Limb (tissue), 2 donors: ENCODE measurements at regions not wholly inside any gene's neighbourhood (a gene's known extent, or its start where the extent isn't known, plus 50 kb on each side); places are given as distances from the start of the nearest gene placed in this dataset.

ENCODE experiments used
- DNase-seq, 2 donors: peaks; one replicate each; pipeline ENCODE4 v3.0.0-alpha.2; 2016; ENCODE audit errors: extremely low spot score in 2 of 2

- DNase-seq, result peak in 1 of 2 donors; percentile 44
Measured at GRCh38 chr1:110765640-110766335, 91.0 kb upstream of the KCNA3 start.

- DNase-seq, result no peak
Measured at GRCh38 chr1:110763149-110763548, 88.4 kb upstream of the KCNA3 start.

GRCh38 chr1:110760321-110760720 is 85.6 kb upstream of the KCNA3 start:
- no peak for DNase-seq

GRCh38 chr1:110756506-110756905 is 81.8 kb upstream of the KCNA3 start:
- DNase-seq, result peak; percentile 44 to 60

- DNase-seq, result no peak
Measured at GRCh38 chr1:110752941-110753725, 78.4 kb upstream of the KCNA3 start.

- DNase-seq, result no peak
Measured at GRCh38 chr1:110750562-110750961, 75.8 kb upstream of the KCNA3 start.

GRCh38 chr1:110749960-110750359 is 75.2 kb upstream of the KCNA3 start:
- DNase-seq, result no peak

- peak; percentile 68 to 69 for DNase-seq
Measured at GRCh38 chr1:110746644-110747259, 72.0 kb upstream of the KCNA3 start.

- DNase-seq, result no peak
Measured at GRCh38 chr1:110743397-110743796, 68.7 kb upstream of the KCNA3 start.

GRCh38 chr1:110736900-110737605 is 62.3 kb upstream of the KCNA3 start:
- no peak for DNase-seq

GRCh38 chr1:110734133-110734680 is 59.5 kb upstream of the KCNA3 start:
- DNase-seq, result no peak

- no peak for DNase-seq
Measured at GRCh38 chr1:110731529-110731928, 56.8 kb upstream of the KCNA3 start.

- no peak for DNase-seq
Measured at GRCh38 chr1:110728388-110729001, 53.8 kb upstream of the KCNA3 start.

- no peak for DNase-seq
Measured at GRCh38 chr1:110727246-110727645, 52.5 kb upstream of the KCNA3 start.

GRCh38 chr1:110726755-110727154 is 52.0 kb upstream of the KCNA3 start:
- DNase-seq, result no peak
